ENCODE measurements at regions not wholly inside any gene's neighbourhood (a gene's known extent, or its start where the extent isn't known, plus 50 kb on each side); places are given as distances from the start of the nearest gene placed in this dataset.

- no peak for TF ChIP-seq CTCF (conservative IDR thresholded peaks at IDR 0.05 in 1 of 2, IDR thresholded peaks at IDR 0.05 in 1 of 2; ENCODE audit: extremely low read depth in 1 of 2, insufficient read depth in 1 of 2, low read depth in 1 of 2, low read length in 2 of 2)
- no peak for TF ChIP-seq EZH2 (IDR thresholded peaks at IDR 0.05; ENCODE audit: borderline replicate concordance, low read length)
Observed at GRCh38 chr17:52532373-52532772, 373.9 kb upstream of the CA10 start.

All from mammary epithelial cell (primary cell).